GM23248 (cell line): ENCODE measurements at regions not wholly inside any gene's neighbourhood (a gene's known extent, or its start where the extent isn't known, plus 50 kb on each side); places are given as distances from the start of the nearest gene placed in this dataset.
"Not testable (repeated sequence)": the region's sequence is repeated elsewhere in the genome, so short reads cannot be mapped to it uniquely, and the experiment has no call there.

Experiments used
- EZH2 ChIP-seq: fragments of 200-600 bp; sonication (generic); IDR thresholded peaks from 2 replicates; pipeline ENCODE4 v1.6.1; 2018; ENCODE audit warnings: antibody characterized with exemption, mild to moderate bottlenecking; ENCODE audit not compliant: insufficient read depth, poor library complexity, severe bottlenecking
- EZH2phosphoT487 ChIP-seq: fragments of 200-600 bp; sonication (generic); IDR thresholded peaks from 2 replicates; pipeline ENCODE4 v1.6.1; 2018; ENCODE audit warnings: antibody characterized with exemption, moderate library complexity, mild to moderate bottlenecking, low read depth; ENCODE audit not compliant: insufficient read depth

- TF ChIP-seq EZH2, EZH2phosphoT487: not testable (repeated sequence)
These were observed 183.3 kb upstream of the PFKP start for GRCh38 chr10:2883983-2884540.
